ENCODE measurements at regions not wholly inside any gene's neighbourhood (a gene's known extent, or its start where the extent isn't known, plus 50 kb on each side); places are given as distances from the start of the nearest gene placed in this dataset.

- no peak overlapping the region for H3K27ac ChIP-seq (replicated peaks in 1 of 4)
- no peak overlapping the region for H3K4me3 ChIP-seq
- peaks cover 0 to 3% (median 0%) of the 10 kb centered on the region in 4 donors for H3K4me1 ChIP-seq
- H3K9me3 ChIP-seq, result no peaks in the 10 kb centered on the region
- WGBS, result 30% methylated on average over 2 of the region's 2 CpGs
- H3K27me3 ChIP-seq, result no peaks in the 10 kb centered on the region
- H3K36me3 ChIP-seq, result no peaks in the 10 kb centered on the region
- intact Hi-C loops (cut with DNase I), result loop anchor here (10.0 kb wide), 1 partner anchor 716 kb away; no protein-coding TSS in a partner anchor
- no peak for DNase-seq (ENCODE audit: extremely low spot score)
- TF ChIP-seq EP300 (IDR thresholded peaks at IDR 0.05), result no peak
- TF ChIP-seq POLR2A (IDR thresholded peaks at IDR 0.05; ENCODE audit: low read depth), result no peak
- no peak for TF ChIP-seq POLR2AphosphoS5 (IDR thresholded peaks at IDR 0.05)
- TF ChIP-seq CTCF (IDR thresholded peaks at IDR 0.05), result peak; percentile 44 to 58 (median 53)
Measured at GRCh38 chr2:164061129-164061746, 325.4 kb upstream of the FIGN start.

GRCh38 chr2:164060031-164060430 lies 324.2 kb upstream of the FIGN start:
- intact Hi-C loops (cut with DNase I), result loop anchor here (10.0 kb wide), 1 partner anchor 715 kb away; no protein-coding TSS in a partner anchor
- no peaks in the 10 kb centered on the region for H3K27me3 ChIP-seq
- H3K4me1 ChIP-seq, result no peaks in the 10 kb centered on the region
- no peak overlapping the region for H3K27ac ChIP-seq (replicated peaks in 1 of 4)
- no peak overlapping the region for H3K4me3 ChIP-seq
- WGBS, result 87% methylated on average over 2 of the region's 2 CpGs
- DNase-seq (ENCODE audit: extremely low spot score), result no peak
- no peaks in the 10 kb centered on the region for H3K36me3 ChIP-seq
- no peaks in the 10 kb centered on the region for H3K9me3 ChIP-seq
- TF ChIP-seq EP300 (IDR thresholded peaks at IDR 0.05) (no peak), POLR2A (IDR thresholded peaks at IDR 0.05; ENCODE audit: low read depth) (no peak), CTCF (IDR thresholded peaks at IDR 0.05) (no peak), POLR2AphosphoS5 (IDR thresholded peaks at IDR 0.05) (no peak)

- Histone ChIP-seq H3K4me1 (no peaks in the 10 kb centered on the region), H3K36me3 (no peaks in the 10 kb centered on the region), H3K9me3 (no peaks in the 10 kb centered on the region), H3K27me3 (no peaks in the 10 kb centered on the region), H3K4me3 (no peak overlapping the region), H3K27ac (replicated peaks in 1 of 4) (no peak overlapping the region)
- intact Hi-C loops (cut with DNase I), result no loop called here
- no peak for DNase-seq (ENCODE audit: extremely low spot score)
- TF ChIP-seq POLR2A (IDR thresholded peaks at IDR 0.05; ENCODE audit: low read depth) (no peak), EP300 (IDR thresholded peaks at IDR 0.05) (no peak), CTCF (IDR thresholded peaks at IDR 0.05) (no peak), POLR2AphosphoS5 (IDR thresholded peaks at IDR 0.05) (no peak)
- WGBS, result 71% methylated on average over 2 of the region's 2 CpGs
Measured at GRCh38 chr2:164055623-164056022, 319.8 kb upstream of the FIGN start.

- Histone ChIP-seq H3K9me3 (no peaks in the 10 kb centered on the region), H3K27ac (replicated peaks in 1 of 4) (no peak overlapping the region), H3K36me3 (no peaks in the 10 kb centered on the region), H3K4me3 (no peak overlapping the region), H3K4me1 (no peaks in the 10 kb centered on the region), H3K27me3 (no peaks in the 10 kb centered on the region)
- DNase-seq (ENCODE audit: extremely low spot score), result no peak
- TF ChIP-seq CTCF (IDR thresholded peaks at IDR 0.05), result no peak
- TF ChIP-seq POLR2AphosphoS5 (IDR thresholded peaks at IDR 0.05), result no peak
- TF ChIP-seq POLR2A (IDR thresholded peaks at IDR 0.05; ENCODE audit: low read depth), result no peak
- no peak for TF ChIP-seq EP300 (IDR thresholded peaks at IDR 0.05)
- whole genome bisulfite sequencing, result 79% methylated on average over 5 of the region's 5 CpGs
- intact Hi-C loops (cut with DNase I), result no loop called here
Measured at GRCh38 chr2:164054651-164055050, 318.8 kb upstream of the FIGN start.

GRCh38 chr2:164053021-164053420 lies 317.2 kb upstream of the FIGN start:
- intact Hi-C loops (cut with DNase I), result no loop called here
- H3K4me1 ChIP-seq, result no peaks in the 10 kb centered on the region
- no peak overlapping the region for H3K4me3 ChIP-seq

More at GRCh38 chr2:164053021-164053420, 317.2 kb upstream of the FIGN start:
- Histone ChIP-seq H3K27me3 (no peaks in the 10 kb centered on the region), H3K27ac (replicated peaks in 1 of 4) (no peak overlapping the region), H3K9me3 (no peaks in the 10 kb centered on the region), H3K36me3 (no peaks in the 10 kb centered on the region)
- 58% methylated on average over 2 of the region's 2 CpGs for WGBS
- no peak for DNase-seq (ENCODE audit: extremely low spot score)
- TF ChIP-seq POLR2AphosphoS5 (IDR thresholded peaks at IDR 0.05) (no peak), POLR2A (IDR thresholded peaks at IDR 0.05; ENCODE audit: low read depth) (no peak), EP300 (IDR thresholded peaks at IDR 0.05) (no peak), CTCF (IDR thresholded peaks at IDR 0.05) (no peak)

Data from esophagus muscularis mucosa (tissue), 4 donors.